Islet of Langerhans (tissue), 1 donor: ENCODE measurements at regions not wholly inside any gene's neighbourhood (a gene's known extent, or its start where the extent isn't known, plus 50 kb on each side); places are given as distances from the start of the nearest gene placed in this dataset.

Experiments used
- FAIRE-seq: peaks from one replicate; lab custom pipeline; 2011; peaks lifted over from hg19 to GRCh38; lab: Jason Lieb, UNC

DNA sequence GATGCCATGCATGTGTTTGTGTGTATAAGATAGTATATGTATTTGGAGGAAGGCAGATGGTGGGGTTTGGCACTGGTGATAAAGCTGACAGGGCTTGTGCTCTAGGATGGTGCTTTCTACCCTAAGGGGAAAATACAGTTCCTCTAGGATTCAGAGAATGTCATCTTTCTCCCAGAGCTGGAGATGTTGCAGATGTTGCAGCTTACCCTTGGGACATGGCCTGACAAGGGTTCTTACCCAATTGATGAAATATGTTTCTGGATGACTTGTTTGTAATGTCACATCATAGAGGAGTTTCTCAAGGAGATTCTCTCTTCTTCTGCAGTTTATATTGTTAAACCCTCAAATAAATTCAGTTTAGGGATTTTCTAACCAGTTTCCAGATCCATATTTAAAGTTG is 52.5 kb upstream of the PITX2 start:
- no peak for FAIRE-seq

GRCh38 chr4:110676241-110676640 is 53.4 kb upstream of the PITX2 start:
- FAIRE-seq, result no peak

DNA sequence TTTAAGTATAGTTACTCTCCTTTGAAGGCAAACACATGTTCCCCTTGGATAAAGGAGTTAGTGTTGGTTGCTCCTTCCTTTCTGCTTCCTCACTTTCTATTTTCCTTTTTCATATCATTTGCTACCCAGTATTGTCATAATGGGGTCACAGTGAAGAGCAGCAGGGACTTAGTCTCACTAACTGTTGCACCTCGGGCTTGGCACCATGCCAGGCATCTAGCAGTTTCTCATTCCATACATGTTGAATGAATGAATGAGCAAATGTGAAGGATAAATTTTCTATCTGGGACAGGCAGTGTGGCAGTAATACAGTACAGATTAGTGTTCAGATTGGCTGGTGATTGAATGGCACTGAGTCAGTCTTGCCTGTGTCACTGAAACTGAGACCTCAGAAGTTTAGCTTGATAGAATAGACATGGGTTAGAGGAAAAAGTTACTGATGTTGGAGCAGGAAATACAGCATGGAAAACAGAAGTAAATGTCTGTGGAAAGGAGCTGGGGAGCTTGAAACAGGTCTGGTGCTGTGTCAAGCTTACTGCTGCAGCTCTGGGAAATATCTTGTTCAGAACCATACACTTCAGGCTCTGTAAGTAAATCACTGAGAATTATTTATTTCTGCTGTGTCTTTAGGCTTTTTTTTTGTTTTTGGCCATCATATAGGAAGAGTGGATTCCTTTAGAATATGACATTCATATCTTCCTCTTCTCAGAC is 55.8 kb upstream of the PITX2 start:
- no peak for FAIRE-seq

- FAIRE-seq, result no peak
These were observed 57.4 kb upstream of the PITX2 start for GRCh38 chr4:110680265-110680664.

- FAIRE-seq, result no peak
These were observed 58.5 kb upstream of the PITX2 start for GRCh38 chr4:110681381-110681780.

DNA sequence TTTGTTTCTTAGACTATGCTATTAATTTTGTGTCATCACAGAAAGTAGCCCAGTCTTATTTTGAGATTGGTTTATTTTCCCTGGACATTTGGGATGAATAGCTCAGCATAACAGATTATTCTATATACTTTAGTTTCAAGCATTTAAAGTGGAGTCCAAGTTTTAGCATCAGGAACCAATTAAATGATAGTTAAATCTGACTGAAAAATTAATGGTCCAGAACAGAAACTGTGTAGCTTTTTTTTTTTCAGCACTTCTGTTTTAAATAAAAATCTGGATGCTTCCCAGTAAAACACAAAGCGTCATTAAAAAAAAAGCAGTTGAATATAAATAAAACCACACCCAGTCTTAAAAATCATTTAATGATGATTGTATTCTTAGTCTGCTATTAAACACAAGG is 59.4 kb upstream of the PITX2 start:
- FAIRE-seq, result no peak

DNA sequence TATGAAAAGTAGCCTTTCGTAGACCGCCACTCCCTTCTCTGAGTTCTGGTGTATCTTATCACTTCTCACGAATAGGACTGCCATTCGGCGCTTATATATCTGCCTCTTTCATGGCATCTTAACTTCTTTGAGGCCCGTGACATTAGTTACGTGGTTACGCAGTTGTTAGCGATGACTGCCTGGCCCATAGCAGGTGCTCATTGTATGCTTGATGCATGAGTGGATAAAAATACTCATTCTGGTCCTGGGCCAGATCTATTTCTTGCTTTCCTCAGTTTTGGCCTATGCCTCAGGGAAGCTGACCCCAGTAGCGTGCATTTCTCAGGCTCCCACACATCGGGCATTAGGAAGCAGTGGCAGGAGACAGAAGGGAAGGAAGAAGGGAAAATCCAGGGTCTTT is 60.7 kb upstream of the PITX2 start:
- no peak for FAIRE-seq

DNA sequence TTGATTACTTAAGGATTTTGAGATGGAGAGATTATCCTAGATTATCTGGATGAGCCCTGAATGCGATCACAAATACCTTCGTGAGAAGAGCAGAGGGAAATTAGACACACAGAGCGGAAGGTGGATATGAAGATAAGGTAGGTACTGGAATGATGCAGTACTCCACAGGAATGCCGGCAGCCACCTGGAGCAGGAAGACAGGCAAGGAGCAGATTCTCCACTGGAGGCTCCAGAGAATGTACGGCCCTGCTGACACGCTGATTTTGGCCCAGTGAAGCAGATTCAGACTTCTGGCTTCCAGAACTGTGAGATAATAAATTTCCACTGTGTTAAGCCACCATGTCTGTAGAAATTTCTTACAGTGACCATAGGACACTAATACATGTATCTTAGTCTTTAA is 79.4 kb upstream of the PITX2 start:
- FAIRE-seq, result no peak

DNA sequence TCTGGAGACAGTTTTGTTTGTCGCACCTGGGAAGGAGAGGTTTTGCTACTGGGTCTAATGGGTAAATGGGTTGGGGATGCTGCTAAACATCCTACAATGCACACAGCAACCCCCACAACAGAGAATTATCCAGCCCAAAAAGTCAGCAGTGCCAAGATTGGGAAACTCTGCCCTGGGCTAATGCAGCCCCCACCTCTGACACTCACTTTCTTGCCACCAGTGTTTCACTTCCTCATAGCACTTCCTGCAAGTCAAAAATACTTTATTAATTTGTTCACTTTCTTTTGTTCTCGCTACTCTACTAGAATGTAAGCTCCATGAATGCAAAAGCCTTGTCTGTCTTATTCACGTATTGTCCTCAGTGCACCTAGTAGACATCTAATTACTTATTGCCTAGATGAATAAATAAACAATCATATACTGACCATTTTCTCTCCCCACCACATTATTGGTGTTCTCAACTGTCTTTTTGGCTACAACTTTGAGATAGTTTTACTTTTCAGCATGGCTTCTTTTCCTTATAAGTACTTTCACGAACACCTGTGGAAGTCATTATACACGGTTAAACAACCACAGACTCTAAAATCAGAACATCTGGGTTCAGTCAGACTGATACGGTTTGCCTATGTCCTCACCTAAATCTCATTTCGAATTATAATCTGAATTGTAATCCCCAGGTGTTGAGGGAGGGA is 82.0 kb upstream of the PITX2 start:
- no peak for FAIRE-seq

GRCh38 chr4:110705440-110705782 is 82.5 kb upstream of the PITX2 start:
- FAIRE-seq, result no peak

DNA sequence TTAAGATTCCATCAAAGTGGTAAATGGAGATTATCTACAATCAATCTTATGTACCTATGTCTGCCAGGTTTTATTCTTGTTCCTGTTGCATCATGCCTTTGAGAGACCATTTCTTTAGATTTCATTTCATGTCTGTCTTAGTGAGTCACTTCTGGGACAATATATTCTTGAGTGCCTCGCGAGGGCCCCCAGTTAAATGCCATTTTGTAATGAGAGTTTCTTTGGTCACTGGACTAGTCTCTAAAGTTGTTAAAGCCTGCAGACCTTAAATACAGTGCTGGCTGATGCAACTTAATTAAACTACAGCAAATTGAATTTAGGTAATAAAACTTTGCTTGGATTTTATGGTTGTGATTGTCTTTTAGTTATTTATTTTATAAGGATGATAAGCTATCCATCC is 87.2 kb upstream of the PITX2 start:
- FAIRE-seq, result no peak

GRCh38 chr4:110712486-110712885 is 89.6 kb upstream of the PITX2 start:
- FAIRE-seq, result no peak

GRCh38 chr4:110730318-110730717 is 107.4 kb upstream of the PITX2 start:
- no peak for FAIRE-seq

DNA sequence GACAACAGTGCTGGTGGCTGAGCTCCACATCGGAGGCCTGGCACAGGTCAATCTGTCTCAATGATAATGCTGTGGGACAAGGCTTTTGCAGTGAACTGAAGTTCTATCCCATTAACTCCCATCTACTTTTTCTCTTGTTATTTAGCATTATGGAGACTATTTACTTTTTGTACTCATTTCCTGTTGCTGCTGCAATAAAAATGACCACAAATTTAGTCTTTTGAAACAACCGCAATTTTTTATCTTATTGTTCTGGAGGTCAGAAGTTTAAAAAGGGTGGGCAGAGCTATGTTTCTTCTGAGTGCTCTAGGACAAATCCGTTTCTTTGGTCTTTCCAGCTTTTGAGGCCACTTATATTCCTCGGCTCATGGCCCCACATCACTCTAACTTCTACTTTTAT is 111.0 kb upstream of the PITX2 start:
- no peak for FAIRE-seq

DNA sequence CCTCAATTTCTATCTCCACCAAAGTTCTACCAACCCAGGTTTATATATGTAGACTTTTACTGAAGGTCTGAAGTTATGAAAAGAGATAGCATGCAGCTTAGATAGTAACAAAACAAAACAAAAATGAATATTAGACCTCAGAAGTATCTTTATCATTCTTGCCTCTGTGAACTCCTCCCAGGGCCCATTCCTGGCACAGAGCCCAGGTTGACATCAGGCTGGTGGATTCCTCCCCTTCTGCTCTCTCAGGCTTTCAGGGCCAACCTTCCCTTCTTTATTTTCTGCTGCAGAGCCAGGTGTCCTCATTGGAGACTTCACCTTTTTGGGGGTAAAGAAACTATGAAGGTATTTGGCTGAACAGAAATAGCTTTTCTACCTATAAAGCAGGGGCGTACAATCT is 112.8 kb upstream of the PITX2 start:
- FAIRE-seq, result no peak

GRCh38 chr4:110737931-110738330 is 115.1 kb upstream of the PITX2 start:
- no peak for FAIRE-seq

- no peak for FAIRE-seq
These were observed 119.3 kb upstream of the PITX2 start for GRCh38 chr4:110742143-110742542.

DNA sequence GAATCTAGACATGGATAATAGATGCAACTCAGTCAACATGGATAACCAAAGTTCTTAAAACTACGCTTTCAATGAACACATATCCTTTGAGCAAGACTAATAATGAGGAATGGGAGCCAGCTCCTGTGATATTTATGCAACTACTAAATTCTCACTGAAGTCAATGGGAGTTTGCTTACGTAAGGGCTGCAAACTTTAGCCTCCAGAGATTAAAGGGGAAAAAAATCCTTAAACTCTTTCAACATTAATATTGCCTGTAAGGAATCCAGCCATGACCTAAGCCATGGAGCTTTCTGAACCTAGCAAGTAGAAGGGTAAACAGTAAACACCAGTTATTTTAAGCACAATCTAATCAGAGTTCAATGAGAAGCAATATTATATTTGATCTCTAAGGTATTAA is 125.2 kb upstream of the PITX2 start:
- no peak for FAIRE-seq

GRCh38 chr4:110751183-110751582 is 128.3 kb upstream of the PITX2 start:
- no peak for FAIRE-seq

DNA sequence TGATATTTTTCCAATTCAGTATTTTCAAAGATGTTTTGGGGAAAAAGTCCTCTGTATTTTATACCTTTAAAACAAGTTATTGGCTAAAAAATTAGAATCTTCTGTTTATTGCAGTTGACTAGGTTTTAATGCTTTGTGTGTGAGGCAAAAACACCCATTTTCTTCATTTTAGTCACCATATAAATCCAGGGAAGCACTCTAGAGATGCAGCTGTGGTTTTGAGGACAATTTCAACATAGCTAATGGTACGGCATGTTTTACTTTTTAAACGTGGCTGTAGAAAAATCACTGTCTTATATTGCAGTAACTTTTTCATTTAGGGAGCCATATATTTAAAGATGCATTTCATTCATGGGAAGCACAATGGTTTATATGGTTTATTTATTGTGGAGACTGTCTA is 129.1 kb upstream of the PITX2 start:
- no peak for FAIRE-seq

- no peak for FAIRE-seq
These were observed 130.6 kb upstream of the PITX2 start for GRCh38 chr4:110753466-110753865.

DNA sequence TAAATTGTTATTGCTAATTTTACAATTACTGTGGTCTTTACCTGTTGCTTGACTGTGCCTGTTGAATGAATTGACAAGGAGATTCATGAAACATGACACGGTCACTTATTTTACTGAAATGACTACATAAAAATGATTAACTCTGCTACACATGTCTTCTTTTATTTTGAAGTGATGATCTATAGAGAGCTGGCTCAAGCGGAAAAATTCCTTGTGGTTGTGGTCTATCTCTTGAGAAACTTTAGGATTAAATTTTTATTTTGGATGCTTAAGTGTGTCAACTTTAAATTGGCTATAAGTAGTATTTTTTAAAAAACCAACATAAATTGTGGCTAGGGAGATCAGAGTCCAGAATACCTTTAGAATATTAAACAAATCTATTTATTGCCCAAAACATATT is 131.8 kb upstream of the PITX2 start:
- no peak for FAIRE-seq

DNA sequence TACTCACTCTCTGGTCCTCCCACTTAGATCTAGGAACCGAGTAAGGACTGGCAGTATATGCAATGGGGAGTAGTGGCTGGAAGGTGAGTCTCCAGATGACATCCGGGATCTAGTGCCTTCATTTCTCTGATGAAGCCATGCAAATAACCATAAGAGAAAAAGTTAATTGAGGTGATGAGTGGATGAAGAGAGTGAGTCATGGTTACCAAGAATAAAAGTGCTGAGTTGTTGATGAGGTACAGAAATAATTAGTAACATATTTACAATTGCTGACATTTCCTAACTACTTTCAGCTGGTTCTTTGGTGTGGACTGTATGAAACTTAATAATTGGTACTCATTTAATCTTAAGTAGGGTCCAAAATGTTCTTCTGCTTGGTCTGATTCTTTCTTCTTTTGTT is 146.7 kb upstream of the PITX2 start:
- FAIRE-seq, result no peak

GRCh38 chr4:110770353-110770752 is 147.5 kb upstream of the PITX2 start:
- FAIRE-seq, result no peak
